ENCODE measurements at regions not wholly inside any gene's neighbourhood (a gene's known extent, or its start where the extent isn't known, plus 50 kb on each side); places are given as distances from the start of the nearest gene placed in this dataset.

DNA sequence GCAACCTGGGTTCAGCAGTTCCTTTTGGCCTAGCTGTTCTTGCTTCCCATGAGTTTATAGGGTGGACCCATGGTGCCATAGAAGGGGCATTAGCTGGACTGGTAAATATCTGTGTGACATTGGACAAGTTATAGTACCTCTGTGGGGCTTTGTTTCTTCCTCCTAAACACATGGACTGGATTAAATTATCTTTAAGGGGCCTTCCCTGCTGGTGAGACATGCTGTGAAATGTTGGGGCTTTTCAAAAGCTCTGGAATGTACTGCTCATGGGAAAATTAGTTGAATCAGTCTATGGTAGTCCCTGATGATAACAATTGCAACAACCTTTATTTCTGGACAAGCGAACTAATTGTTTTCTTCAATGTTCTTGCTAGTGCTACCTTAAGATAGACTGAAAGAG, 276.2 kb downstream of the BLID start:
- no peak for TF ChIP-seq POLR2A (IDR thresholded peaks at IDR 0.05)
- TF ChIP-seq, protein P1, sequence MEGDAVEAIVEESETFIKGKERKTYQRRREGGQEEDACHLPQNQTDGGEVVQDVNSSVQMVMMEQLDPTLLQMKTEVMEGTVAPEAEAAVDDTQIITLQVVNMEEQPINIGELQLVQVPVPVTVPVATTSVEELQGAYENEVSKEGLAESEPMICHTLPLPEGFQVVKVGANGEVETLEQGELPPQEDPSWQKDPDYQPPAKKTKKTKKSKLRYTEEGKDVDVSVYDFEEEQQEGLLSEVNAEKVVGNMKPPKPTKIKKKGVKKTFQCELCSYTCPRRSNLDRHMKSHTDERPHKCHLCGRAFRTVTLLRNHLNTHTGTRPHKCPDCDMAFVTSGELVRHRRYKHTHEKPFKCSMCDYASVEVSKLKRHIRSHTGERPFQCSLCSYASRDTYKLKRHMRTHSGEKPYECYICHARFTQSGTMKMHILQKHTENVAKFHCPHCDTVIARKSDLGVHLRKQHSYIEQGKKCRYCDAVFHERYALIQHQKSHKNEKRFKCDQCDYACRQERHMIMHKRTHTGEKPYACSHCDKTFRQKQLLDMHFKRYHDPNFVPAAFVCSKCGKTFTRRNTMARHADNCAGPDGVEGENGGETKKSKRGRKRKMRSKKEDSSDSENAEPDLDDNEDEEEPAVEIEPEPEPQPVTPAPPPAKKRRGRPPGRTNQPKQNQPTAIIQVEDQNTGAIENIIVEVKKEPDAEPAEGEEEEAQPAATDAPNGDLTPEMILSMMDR (IDR thresholded peaks at IDR 0.05): no peak
- no peak for TF ChIP-seq POLR2AphosphoS5 (IDR thresholded peaks at IDR 0.05)

Measured in transverse colon (tissue), 4 donors.